HG03354 (cell line): ENCODE measurements at regions not wholly inside any gene's neighbourhood (a gene's known extent, or its start where the extent isn't known, plus 50 kb on each side); places are given as distances from the start of the nearest gene placed in this dataset.

Source experiments
- ATAC-seq: cut with Tn5 transposase; IDR thresholded peaks from one replicate; pipeline ENCODE4 v1.9.1; 2021; ENCODE audit warnings: mild to moderate bottlenecking; ENCODE audit not compliant: unreplicated experiment, poor library complexity, severe bottlenecking

GRCh38 chr6:44670146-44670545, 282.6 kb downstream of the CDC5L start:
- ATAC-seq: no peak

GRCh38 chr6:44671333-44671732, 283.8 kb downstream of the CDC5L start:
- no peak for ATAC-seq

GRCh38 chr6:44672086-44672485, 284.6 kb downstream of the CDC5L start:
- no peak for ATAC-seq

GRCh38 chr6:44672841-44673240, 285.3 kb downstream of the CDC5L start:
- no peak for ATAC-seq

GRCh38 chr6:44674226-44675155, 287.0 kb downstream of the CDC5L start:
- ATAC-seq: no peak

- ATAC-seq: no peak
Measured at GRCh38 chr6:44675449-44675848, 287.9 kb downstream of the CDC5L start.

GRCh38 chr6:44676246-44676790, 288.8 kb downstream of the CDC5L start:
- ATAC-seq: no peak

GRCh38 chr6:44676826-44677433, 289.4 kb downstream of the CDC5L start:
- ATAC-seq: no peak

- ATAC-seq: no peak
Measured at GRCh38 chr6:44678252-44678935, 290.9 kb downstream of the CDC5L start.

GRCh38 chr6:44679438-44680201, 292.1 kb downstream of the CDC5L start:
- ATAC-seq: no peak

GRCh38 chr6:44680202-44680720, 292.8 kb downstream of the CDC5L start:
- no peak for ATAC-seq

- ATAC-seq: no peak
Measured at GRCh38 chr6:44681761-44682160, 294.3 kb downstream of the CDC5L start.

- ATAC-seq: no peak
Measured at GRCh38 chr6:44682280-44682679, 294.8 kb downstream of the CDC5L start.

GRCh38 chr6:44682987-44683779, 295.7 kb downstream of the CDC5L start:
- no peak for ATAC-seq

GRCh38 chr6:44685213-44685612, 297.7 kb downstream of the CDC5L start:
- no peak for ATAC-seq

GRCh38 chr6:44696099-44696498, 308.6 kb downstream of the CDC5L start:
- no peak for ATAC-seq

GRCh38 chr6:44696686-44697085, 309.2 kb downstream of the CDC5L start:
- ATAC-seq: no peak

- ATAC-seq: no peak
Measured at GRCh38 chr6:44697327-44697726, 309.8 kb downstream of the CDC5L start.

- no peak for ATAC-seq
Measured at GRCh38 chr6:44698602-44699001, 311.1 kb downstream of the CDC5L start.
